ENCODE measurements at regions not wholly inside any gene's neighbourhood (a gene's known extent, or its start where the extent isn't known, plus 50 kb on each side); places are given as distances from the start of the nearest gene placed in this dataset.
"Not testable (repeated sequence)": the region's sequence is repeated elsewhere in the genome, so short reads cannot be mapped to it uniquely, and the experiment has no call there.

DNA sequence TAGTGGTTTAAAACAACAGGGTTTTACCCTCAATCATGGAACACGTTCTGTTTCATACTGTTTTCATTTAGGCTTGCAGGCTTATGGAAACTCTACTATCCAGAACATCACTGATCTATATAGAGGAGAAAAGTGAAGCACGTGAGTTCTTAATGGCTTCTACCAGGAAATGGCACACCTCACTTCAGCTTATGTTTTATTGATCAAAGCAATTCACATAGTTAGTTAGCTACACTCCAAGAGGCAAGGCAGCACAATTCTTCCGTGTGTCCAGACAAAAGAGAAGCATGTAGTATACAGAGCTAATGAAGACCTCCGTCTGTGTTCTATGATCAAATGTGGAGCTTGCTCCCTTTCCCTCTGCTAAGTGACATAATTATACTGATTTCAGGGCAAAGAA is 353.3 kb upstream of the CD180 start:
- POLR2A ChIA-PET = no interaction called here

DNA sequence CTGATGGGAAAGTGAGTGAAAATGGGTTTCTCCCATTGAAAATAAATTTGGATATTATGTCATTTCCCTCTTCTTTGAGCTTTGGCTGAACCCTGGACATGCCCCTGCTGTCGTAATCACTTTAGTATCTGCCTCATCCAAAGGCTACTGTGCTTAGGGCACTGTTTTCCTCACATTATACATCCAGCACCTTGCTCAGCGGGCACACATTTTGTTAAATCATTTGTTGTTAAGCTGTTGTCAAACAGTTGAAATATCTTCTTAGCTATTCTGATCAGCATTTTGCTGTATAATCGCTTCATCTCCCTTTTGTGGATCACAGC is 352.7 kb upstream of the CD180 start:
- Histone ChIP-seq H3K4me1 (ENCODE audit: control insufficient read depth in 2 of 2, insufficient read depth in 2 of 2, low read length in 2 of 2) (no peaks in the 10 kb centered on the region), H3K27me3 (ENCODE audit: control insufficient read depth in 2 of 2, insufficient read depth in 2 of 2, low read length in 2 of 2) (no peaks in the 10 kb centered on the region), H3K4me3 (ENCODE audit: low read length) (no peak overlapping the region), H3K9me3 (ENCODE audit: control insufficient read depth in 2 of 3, low read length in 3 of 3) (no peaks in the 10 kb centered on the region), H3K27ac (ENCODE audit: low read depth, low read length) (no peak overlapping the region), H3K36me3 (ENCODE audit: control insufficient read depth in 2 of 3, insufficient read depth in 3 of 3, low read length in 3 of 3) (no peaks in the 10 kb centered on the region)
- no peak overlapping the region for H3K27ac Mint-ChIP-seq
- H3K4me1 Mint-ChIP-seq = peaks cover 4 to 28% (median 17%) of the 10 kb centered on the region in 7 donors
- CTCF ChIA-PET = no interaction called here
- no peak for ATAC-seq
- no peaks in the 10 kb centered on the region for H3K36me3 Mint-ChIP-seq
- H3K4me3 Mint-ChIP-seq = peak overlapping the region in 1 of 10 donors; percentile 13
- no peak for DNase-seq
- POLR2A ChIA-PET = no interaction called here
- intact Hi-C loops (cut with micrococcal nuclease) = no loop called here
- H3K9me3 Mint-ChIP-seq = peaks cover 0 to 11% (median 0%) of the 10 kb centered on the region in 11 donors
- no peaks in the 10 kb centered on the region for H3K27me3 Mint-ChIP-seq

More for the DNA sequence above, 353.3 kb upstream of the CD180 start:
- Histone ChIP-seq H3K4me1 (ENCODE audit: control insufficient read depth in 2 of 2, insufficient read depth in 2 of 2, low read length in 2 of 2) (no peaks in the 10 kb centered on the region), H3K4me3 (ENCODE audit: low read length) (no peak overlapping the region), H3K27ac (ENCODE audit: low read depth, low read length) (no peak overlapping the region), H3K27me3 (ENCODE audit: control insufficient read depth in 2 of 2, insufficient read depth in 2 of 2, low read length in 2 of 2) (no peaks in the 10 kb centered on the region), H3K9me3 (ENCODE audit: control insufficient read depth in 2 of 3, low read length in 3 of 3) (no peaks in the 10 kb centered on the region), H3K36me3 (ENCODE audit: control insufficient read depth in 2 of 3, insufficient read depth in 3 of 3, low read length in 3 of 3) (no peaks in the 10 kb centered on the region)
- ATAC-seq = no peak
- Mint-ChIP-seq H3K4me3 (no peak overlapping the region), H3K36me3 (no peaks in the 10 kb centered on the region), H3K9me3 (peaks cover 0 to 11% (median 0%) of the 10 kb centered on the region in 11 donors), H3K27me3 (no peaks in the 10 kb centered on the region), H3K27ac (no peak overlapping the region), H3K4me1 (peaks cover 4 to 28% (median 17%) of the 10 kb centered on the region in 7 donors)
- intact Hi-C loops (cut with micrococcal nuclease) = no loop called here
- no peak for DNase-seq
- CTCF ChIA-PET = no interaction called here

DNA sequence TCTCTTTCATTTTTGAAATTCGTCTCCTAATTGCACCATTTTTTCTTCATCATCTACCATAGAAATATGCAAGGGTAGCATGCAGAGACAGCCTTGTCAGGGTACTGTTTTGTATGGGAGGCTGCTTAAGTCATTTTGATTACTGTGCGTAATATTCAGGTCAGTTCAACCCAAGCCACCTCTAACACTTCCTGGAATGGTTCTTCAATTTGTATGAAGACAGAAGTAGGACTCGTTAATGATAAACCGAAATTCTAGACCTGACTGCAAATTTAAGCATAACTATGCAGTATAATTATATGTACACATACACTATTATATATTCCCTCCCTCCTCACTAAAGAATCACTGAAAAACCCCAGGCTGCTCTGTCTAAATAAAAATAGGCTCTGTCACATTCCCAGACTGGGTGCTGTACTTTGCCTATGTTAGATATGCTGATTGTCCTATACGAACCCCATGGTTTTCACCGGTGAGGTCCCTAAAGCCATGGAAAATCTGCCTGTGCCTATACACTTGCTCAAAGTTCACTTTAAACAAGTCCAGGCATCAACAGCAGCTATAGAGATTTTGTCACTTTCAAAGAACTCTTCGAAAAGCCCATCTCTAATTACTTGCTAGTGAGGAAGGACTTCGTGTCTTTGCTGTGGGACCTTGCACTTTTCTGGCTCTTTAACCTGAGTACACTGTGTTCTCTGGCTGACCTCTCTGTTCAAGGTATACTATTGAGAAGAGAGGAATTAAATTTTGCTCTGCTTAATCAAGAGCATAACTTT is 352.1 kb upstream of the CD180 start:
- H3K27me3 Mint-ChIP-seq = no peaks in the 10 kb centered on the region
- H3K4me3 Mint-ChIP-seq = peak overlapping the region in 7 of 10 donors; percentile 18 to 70 (median 55)
- peaks cover 0 to 11% (median 0%) of the 10 kb centered on the region in 11 donors for H3K9me3 Mint-ChIP-seq
- H3K27ac Mint-ChIP-seq = peak overlapping the region in 2 of 9 donors; percentile 1 to 45
- Histone ChIP-seq H3K4me3 (ENCODE audit: low read length) (no peak overlapping the region), H3K27ac (ENCODE audit: low read depth, low read length) (no peak overlapping the region), H3K36me3 (ENCODE audit: control insufficient read depth in 2 of 3, insufficient read depth in 3 of 3, low read length in 3 of 3) (no peaks in the 10 kb centered on the region), H3K4me1 (ENCODE audit: control insufficient read depth in 2 of 2, insufficient read depth in 2 of 2, low read length in 2 of 2) (no peaks in the 10 kb centered on the region), H3K9me3 (ENCODE audit: control insufficient read depth in 2 of 3, low read length in 3 of 3) (no peaks in the 10 kb centered on the region), H3K27me3 (ENCODE audit: control insufficient read depth in 2 of 2, insufficient read depth in 2 of 2, low read length in 2 of 2) (no peaks in the 10 kb centered on the region)
- H3K36me3 Mint-ChIP-seq = no peaks in the 10 kb centered on the region
- ChIA-PET POLR2A (no interaction called here), CTCF (no interaction called here)
- DNase-seq (no peak), ATAC-seq (no peak)
- H3K4me1 Mint-ChIP-seq = peaks cover 4 to 28% (median 17%) of the 10 kb centered on the region in 7 donors
- intact Hi-C loops (cut with micrococcal nuclease) = no loop called here

DNA sequence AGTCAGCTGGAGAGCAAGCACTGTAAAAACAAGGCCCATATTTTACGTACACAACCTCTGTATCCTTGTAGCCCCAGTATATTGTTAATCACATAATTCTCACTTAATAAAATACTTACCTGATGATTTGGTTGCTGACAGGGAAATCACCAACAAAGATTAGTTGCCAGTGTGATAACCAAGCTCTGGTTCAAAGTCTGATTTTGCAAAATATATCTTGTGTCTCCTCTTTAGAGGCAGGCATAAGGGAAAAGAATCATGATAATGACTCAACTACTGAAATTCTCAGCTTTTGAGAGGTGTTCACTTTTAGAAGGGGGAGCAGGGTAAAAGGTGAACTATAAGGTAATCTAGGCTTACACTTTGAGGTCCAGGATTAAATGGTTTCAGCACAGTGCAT is 351.1 kb upstream of the CD180 start:
- H3K4me3 Mint-ChIP-seq = peak overlapping the region in 5 of 10 donors; percentile 9 to 45 (median 41)
- peaks cover 4 to 28% (median 17%) of the 10 kb centered on the region in 7 donors for H3K4me1 Mint-ChIP-seq
- H3K4me1 ChIP-seq (ENCODE audit: control insufficient read depth in 2 of 2, insufficient read depth in 2 of 2, low read length in 2 of 2) = no peaks in the 10 kb centered on the region
- H3K27me3 Mint-ChIP-seq = no peaks in the 10 kb centered on the region
- H3K27me3 ChIP-seq (ENCODE audit: control insufficient read depth in 2 of 2, insufficient read depth in 2 of 2, low read length in 2 of 2) = no peaks in the 10 kb centered on the region
- H3K9me3 ChIP-seq (ENCODE audit: control insufficient read depth in 2 of 3, low read length in 3 of 3) = no peaks in the 10 kb centered on the region
- no peak for DNase-seq
- peaks cover 0 to 11% (median 0%) of the 10 kb centered on the region in 11 donors for H3K9me3 Mint-ChIP-seq
- intact Hi-C loops (cut with micrococcal nuclease) = no loop called here
- no peaks in the 10 kb centered on the region for H3K36me3 Mint-ChIP-seq
- no peak for ATAC-seq
- no peaks in the 10 kb centered on the region for H3K36me3 ChIP-seq (ENCODE audit: control insufficient read depth in 2 of 3, insufficient read depth in 3 of 3, low read length in 3 of 3)
- H3K4me3 ChIP-seq (ENCODE audit: low read length) = no peak overlapping the region
- ChIA-PET POLR2A (interaction anchor here (0.6 kb wide), 1 partner anchor 161 kb away, joined by 3 read pairs; no protein-coding TSS in a partner anchor), CTCF (no interaction called here)
- no peak overlapping the region for H3K27ac ChIP-seq (ENCODE audit: low read depth, low read length)
- H3K27ac Mint-ChIP-seq = peak overlapping the region in 1 of 9 donors; percentile 22

DNA sequence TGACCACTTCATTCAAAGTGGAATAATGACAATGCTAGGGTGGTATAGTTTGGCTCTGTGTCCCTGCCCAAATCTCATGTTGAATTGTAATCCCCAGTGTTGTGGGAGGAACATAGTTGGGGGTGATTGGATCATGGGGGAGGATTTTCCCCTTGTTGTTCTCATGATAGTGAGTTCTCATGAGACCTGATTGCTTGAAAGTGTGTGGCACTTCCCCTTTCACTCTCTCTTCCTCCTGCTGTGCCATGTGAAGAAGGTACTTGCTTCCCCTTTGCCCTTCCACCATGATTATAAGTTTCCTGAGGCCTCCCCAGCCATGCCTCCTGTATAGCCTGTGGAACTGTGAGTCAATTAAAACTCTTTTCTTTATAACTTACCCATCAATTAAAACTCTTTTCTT is 348.3 kb upstream of the CD180 start:
- H3K36me3 Mint-ChIP-seq; H3K4me1 ChIP-seq (ENCODE audit: control insufficient read depth in 2 of 2, insufficient read depth in 2 of 2, low read length in 2 of 2); intact Hi-C loops (cut with micrococcal nuclease); H3K9me3 ChIP-seq (ENCODE audit: control insufficient read depth in 2 of 3, low read length in 3 of 3); H3K27me3 ChIP-seq (ENCODE audit: control insufficient read depth in 2 of 2, insufficient read depth in 2 of 2, low read length in 2 of 2); H3K27ac Mint-ChIP-seq; H3K27ac ChIP-seq (ENCODE audit: low read depth, low read length); CTCF ChIA-PET; H3K4me3 ChIP-seq (ENCODE audit: low read length); H3K36me3 ChIP-seq (ENCODE audit: control insufficient read depth in 2 of 3, insufficient read depth in 3 of 3, low read length in 3 of 3); H3K27me3 Mint-ChIP-seq; DNase-seq; H3K4me3 Mint-ChIP-seq; H3K9me3 Mint-ChIP-seq; POLR2A ChIA-PET; ATAC-seq: not testable (repeated sequence)
- H3K4me1 Mint-ChIP-seq = peaks cover 4 to 24% (median 17%) of the 10 kb centered on the region in 7 donors

DNA sequence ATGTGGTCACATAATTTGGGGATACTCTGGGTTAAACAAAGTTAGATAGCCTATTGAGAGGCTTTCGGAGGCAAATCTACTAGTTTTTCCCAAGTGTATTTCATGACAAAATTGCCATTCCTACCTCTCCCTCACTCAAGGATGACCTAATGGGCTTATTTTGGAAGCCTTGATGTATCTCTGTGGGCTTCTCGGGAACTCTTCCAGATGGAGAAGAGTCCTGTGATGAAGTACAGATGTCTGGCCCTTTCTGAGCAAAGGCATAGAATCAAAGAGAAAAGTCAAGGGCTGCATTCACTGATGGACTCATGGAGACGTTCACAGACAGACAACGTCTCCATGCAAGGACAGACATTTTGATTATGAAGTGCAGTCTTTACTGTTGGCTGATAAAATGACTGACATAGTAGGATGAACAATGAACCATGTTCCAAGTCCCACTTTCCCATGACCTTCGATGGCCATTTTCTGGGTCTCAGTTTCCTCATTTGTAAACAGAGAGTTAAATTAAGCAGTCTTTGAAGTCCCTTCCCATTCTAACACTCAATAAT is 347.2 kb upstream of the CD180 start:
- Histone ChIP-seq H3K4me1 (ENCODE audit: control insufficient read depth in 2 of 2, insufficient read depth in 2 of 2, low read length in 2 of 2) (no peaks in the 10 kb centered on the region), H3K9me3 (ENCODE audit: control insufficient read depth in 2 of 3, low read length in 3 of 3) (no peaks in the 10 kb centered on the region), H3K27me3 (ENCODE audit: control insufficient read depth in 2 of 2, insufficient read depth in 2 of 2, low read length in 2 of 2) (no peaks in the 10 kb centered on the region), H3K36me3 (ENCODE audit: control insufficient read depth in 2 of 3, insufficient read depth in 3 of 3, low read length in 3 of 3) (no peaks in the 10 kb centered on the region), H3K4me3 (ENCODE audit: low read length) (no peak overlapping the region), H3K27ac (ENCODE audit: low read depth, low read length) (no peak overlapping the region)
- intact Hi-C loops (cut with micrococcal nuclease) = no loop called here
- Mint-ChIP-seq H3K36me3 (no peaks in the 10 kb centered on the region), H3K4me1 (peaks cover 4 to 15% (median 13%) of the 10 kb centered on the region in 7 donors), H3K4me3 (no peak overlapping the region), H3K27ac (no peak overlapping the region), H3K9me3 (peaks cover 0 to 7% (median 0%) of the 10 kb centered on the region in 11 donors), H3K27me3 (no peaks in the 10 kb centered on the region)
- ATAC-seq (no peak), DNase-seq (no peak)
- CTCF ChIA-PET = no interaction called here
- POLR2A ChIA-PET = no interaction called here

DNA sequence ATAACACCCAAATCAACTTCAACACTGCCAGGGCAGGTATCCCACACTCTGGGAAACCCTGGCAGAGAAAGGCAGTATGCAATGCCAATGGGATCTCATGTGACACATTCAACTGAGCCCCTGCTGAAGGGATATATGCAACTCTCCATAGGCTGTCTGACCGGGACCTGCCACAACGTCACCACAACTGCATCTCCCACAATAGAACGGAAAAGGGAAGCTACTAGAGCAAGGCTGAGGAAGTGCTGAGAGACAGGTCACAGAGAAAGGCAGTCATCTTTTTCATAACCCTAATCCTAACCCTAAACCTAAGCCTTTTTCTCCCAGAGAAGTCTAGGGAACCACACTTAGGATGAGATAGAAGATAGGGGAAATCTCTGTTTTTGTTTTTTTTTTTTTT is 345.9 kb upstream of the CD180 start:
- H3K4me3 Mint-ChIP-seq = no peak overlapping the region
- no peak overlapping the region for H3K4me3 ChIP-seq (ENCODE audit: low read length)
- peaks cover 0 to 3% (median 2%) of the 10 kb centered on the region in 7 donors for H3K4me1 Mint-ChIP-seq
- no peaks in the 10 kb centered on the region for H3K36me3 Mint-ChIP-seq
- ATAC-seq = peak; percentile 41
- DNase-seq = no peak
- intact Hi-C loops (cut with micrococcal nuclease) = no loop called here
- H3K27ac ChIP-seq (ENCODE audit: low read depth, low read length) = no peak overlapping the region
- POLR2A ChIA-PET = interaction anchor here (0.8 kb wide), 1 partner anchor 25 kb away, joined by 4 read pairs; no protein-coding TSS in a partner anchor
- no peaks in the 10 kb centered on the region for H3K27me3 Mint-ChIP-seq
- no peaks in the 10 kb centered on the region for H3K36me3 ChIP-seq (ENCODE audit: control insufficient read depth in 2 of 3, insufficient read depth in 3 of 3, low read length in 3 of 3)
- no peaks in the 10 kb centered on the region for H3K27me3 ChIP-seq (ENCODE audit: control insufficient read depth in 2 of 2, insufficient read depth in 2 of 2, low read length in 2 of 2)
- H3K4me1 ChIP-seq (ENCODE audit: control insufficient read depth in 2 of 2, insufficient read depth in 2 of 2, low read length in 2 of 2) = peaks cover 0 to 9% of the 10 kb centered on the region in 2 donors
- H3K9me3 Mint-ChIP-seq = peaks cover 0 to 7% (median 0%) of the 10 kb centered on the region in 11 donors
- H3K9me3 ChIP-seq (ENCODE audit: control insufficient read depth in 2 of 3, low read length in 3 of 3) = no peaks in the 10 kb centered on the region
- CTCF ChIA-PET = no interaction called here
- H3K27ac Mint-ChIP-seq = no peak overlapping the region
